ENCODE measurements at regions not wholly inside any gene's neighbourhood (a gene's known extent, or its start where the extent isn't known, plus 50 kb on each side); places are given as distances from the start of the nearest gene placed in this dataset.

GRCh38 chr2:67462738-67463496 lies 65.8 kb downstream of the ETAA1 start:
- no peak for DNase-seq (ENCODE audit: low spot score)

DNA sequence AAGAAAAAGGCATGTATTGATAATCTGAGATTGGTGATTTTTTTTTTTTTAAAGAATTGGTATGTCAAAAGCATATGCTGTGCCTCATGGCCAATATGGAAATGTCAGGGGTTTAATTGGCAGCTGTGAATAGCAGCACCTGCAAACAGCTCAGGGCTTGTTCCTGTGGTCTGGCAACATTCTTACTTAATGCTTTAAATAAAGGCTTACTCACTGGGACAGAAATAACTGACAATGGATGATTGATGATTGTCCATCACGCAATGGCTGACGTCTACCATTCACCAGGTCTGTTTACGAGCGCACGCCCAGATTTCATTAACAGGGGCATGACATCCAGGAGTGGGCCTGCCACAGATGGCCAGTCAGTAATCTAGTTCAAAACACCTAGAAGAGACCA lies 66.7 kb downstream of the ETAA1 start:
- DNase-seq (ENCODE audit: low spot score), result peak; percentile 5

- DNase-seq (ENCODE audit: low spot score), result no peak
These were observed 68.5 kb downstream of the ETAA1 start for GRCh38 chr2:67465623-67466022.

GRCh38 chr2:67466734-67467133 lies 69.6 kb downstream of the ETAA1 start:
- DNase-seq (ENCODE audit: low spot score), result no peak

GRCh38 chr2:67471681-67472080 lies 74.5 kb downstream of the ETAA1 start:
- DNase-seq (ENCODE audit: low spot score), result no peak

- DNase-seq (ENCODE audit: low spot score), result peak; percentile 30
These were observed 80.0 kb downstream of the ETAA1 start for GRCh38 chr2:67476809-67477790.

DNA sequence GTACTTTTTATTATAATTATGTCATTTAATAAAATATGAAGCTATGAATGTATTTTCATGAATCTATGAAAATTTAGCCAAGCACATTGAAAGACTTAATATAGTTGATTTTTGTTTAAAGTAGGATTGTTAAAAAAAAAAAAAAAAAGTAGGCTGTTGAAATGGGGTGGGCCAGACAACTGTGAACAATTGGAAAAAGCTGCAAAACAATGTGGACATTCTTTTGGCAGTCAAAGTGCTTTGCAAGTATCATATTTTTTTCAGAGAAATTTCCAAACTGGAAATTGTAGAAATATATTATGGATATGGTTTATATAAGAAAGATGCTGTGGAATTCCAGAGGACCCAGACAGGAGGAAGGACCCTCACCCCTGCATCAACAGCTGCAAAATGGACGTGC lies 82.1 kb downstream of the ETAA1 start:
- DNase-seq (ENCODE audit: low spot score), result no peak

- DNase-seq (ENCODE audit: low spot score), result no peak
These were observed 88.3 kb downstream of the ETAA1 start for GRCh38 chr2:67485431-67485830.

DNA sequence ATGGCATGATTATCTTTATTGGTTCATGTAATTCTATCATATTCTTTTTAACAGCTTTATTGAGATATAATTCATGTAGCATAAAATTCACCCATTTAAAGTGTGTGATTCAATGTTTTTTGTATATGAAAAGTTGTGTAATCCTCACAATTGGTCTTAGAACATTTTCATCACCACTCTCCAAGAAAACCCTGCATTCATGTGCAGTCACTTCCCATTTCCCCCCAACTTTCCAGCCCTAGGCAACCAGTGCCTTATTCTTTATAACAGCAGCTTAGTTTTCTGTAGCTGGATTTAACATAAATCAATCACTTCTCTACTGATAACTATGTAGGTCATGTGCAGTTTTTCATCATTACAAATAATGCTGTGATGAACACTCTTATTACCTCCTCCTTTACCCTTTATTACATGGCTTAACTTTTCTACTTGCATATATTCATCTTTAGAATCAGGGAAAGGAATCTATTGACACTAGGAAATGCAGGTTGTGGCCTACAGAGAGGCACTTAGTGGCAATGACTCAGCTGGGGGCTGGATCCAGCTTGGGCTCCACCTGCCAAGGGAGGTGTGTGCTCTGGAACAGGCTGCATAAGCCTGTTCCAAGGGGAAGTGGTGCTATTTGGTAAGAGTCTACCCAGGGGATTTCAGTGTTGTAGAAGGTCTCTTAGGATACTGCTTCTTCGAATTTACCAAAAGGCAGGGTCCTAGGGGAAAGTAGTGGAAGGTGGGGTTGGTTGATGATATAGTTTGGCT lies 89.1 kb downstream of the ETAA1 start:
- no peak for DNase-seq (ENCODE audit: low spot score)

DNA sequence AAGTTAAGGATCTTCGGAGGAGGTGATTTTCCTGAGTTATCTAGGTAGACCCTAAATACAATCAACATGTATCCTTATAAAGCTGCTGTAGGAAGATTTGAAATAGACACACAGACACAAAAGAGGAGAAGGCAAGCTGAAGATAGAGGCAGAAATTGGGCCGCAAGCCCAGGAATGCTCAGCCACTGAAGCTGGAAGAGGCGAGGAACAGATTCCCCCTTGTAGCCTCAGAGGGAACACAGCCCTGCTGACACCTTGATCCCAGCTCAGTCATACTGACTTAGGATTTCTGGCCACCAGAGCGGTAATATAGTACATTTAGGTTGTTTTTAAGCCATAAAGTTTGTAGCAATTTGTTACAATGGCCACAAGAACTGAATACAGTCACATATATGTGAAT lies 90.9 kb downstream of the ETAA1 start:
- DNase-seq (ENCODE audit: low spot score), result no peak

DNA sequence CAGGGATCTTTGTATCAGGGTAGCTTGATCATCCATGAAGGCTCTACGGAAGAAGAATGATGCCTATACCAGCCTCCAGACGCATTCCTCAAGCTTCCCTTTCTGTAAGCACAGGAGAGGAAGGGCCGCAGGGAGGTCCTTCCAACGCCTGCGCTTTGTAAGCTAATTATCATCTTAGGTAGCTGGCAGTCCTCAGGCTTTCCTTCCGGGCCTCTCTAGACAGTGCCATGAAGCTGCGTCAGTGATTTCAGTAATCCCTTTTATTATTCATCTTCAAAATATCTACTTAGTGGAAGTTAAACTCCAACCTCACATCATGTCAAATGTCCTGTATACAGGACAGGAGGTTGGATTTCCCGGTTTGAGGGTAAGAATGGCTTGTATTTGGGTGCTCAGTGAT lies 92.3 kb downstream of the ETAA1 start:
- DNase-seq (ENCODE audit: low spot score), result peak; percentile 18

- DNase-seq (ENCODE audit: low spot score), result no peak
These were observed 101.8 kb downstream of the ETAA1 start for GRCh38 chr2:67498931-67499330.

DNA sequence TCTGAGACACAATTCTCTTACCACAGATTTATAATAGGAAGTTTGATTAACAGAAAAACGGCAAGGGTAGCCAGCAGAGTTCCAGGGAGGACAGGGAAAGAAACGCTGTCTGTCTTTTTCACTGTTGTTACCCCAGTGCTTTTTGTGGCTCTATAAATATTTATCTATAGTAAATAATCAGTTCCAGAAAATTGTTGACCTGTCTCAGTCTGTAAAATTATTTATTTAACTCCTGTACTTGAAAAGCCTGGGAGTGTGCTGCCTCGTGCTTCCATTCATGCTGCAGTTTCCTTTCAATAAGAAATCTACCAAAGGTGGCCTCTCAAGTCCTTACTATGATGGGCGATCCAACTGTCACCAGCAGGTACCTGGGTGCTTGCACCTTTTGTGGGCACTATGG lies 102.9 kb downstream of the ETAA1 start:
- DNase-seq (ENCODE audit: low spot score), result no peak

DNA sequence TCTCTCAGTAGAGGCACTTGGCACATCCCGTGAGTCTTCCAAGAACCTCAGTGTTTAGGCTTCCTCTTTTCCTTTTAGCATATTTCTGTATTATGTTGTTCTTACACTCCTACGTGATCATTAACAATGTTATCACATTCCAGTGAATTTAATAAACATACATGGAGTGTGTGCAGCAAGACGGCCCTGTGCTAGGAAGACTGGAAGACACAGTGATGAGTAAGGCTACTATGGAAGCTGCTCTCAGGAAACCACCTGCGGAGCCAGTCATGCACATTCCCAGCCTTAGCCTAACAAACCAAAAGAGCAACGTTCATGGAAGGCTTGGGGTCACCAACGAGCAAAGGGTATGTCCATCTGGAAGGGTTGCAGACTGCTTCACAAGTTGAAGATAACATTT lies 103.4 kb downstream of the ETAA1 start:
- no peak for DNase-seq (ENCODE audit: low spot score)

DNA sequence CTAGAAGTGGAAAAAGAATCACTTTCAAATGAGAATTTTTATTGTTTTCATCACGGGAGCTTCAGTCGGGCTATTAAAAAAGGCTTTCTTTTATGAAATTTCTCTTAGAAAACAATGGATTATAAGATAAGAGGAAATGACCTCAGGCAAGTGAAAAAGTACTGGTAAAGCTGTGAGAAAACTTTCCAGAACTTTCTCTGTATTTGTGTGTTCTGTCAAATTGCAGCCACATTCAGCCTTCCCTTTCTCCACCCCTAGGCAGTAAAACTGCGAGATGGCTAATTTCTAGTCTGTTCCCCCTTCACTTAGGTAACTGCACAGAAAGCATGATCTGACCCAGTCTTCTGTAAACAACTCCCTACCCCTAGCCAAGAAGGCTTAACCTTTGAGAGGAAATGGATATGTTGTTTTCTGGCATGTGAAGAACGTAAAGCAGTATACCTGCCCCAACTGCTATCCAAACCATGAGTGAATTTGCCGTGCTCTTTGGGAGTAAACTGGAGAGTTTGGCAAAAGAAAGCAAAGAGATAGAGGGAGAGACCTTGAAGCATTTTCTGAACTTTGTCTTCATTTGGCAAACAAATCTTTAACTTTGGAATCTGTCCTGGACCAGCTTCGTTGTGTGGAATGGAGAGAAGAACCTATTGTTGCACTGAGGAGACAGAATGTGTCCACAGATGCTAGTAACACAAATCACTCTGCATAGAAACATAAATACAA lies 105.4 kb downstream of the ETAA1 start:
- no peak for DNase-seq (ENCODE audit: low spot score)

GRCh38 chr2:67503066-67503795 lies 106.1 kb downstream of the ETAA1 start:
- DNase-seq (ENCODE audit: low spot score), result no peak

GRCh38 chr2:67510745-67511144 lies 113.6 kb downstream of the ETAA1 start:
- no peak for DNase-seq (ENCODE audit: low spot score)

- DNase-seq (ENCODE audit: low spot score), result no peak
These were observed 117.4 kb downstream of the ETAA1 start for GRCh38 chr2:67514515-67514914.

- DNase-seq (ENCODE audit: low spot score), result no peak
These were observed 117.9 kb downstream of the ETAA1 start for GRCh38 chr2:67515056-67515455.

- no peak for DNase-seq (ENCODE audit: low spot score)
These were observed 118.4 kb downstream of the ETAA1 start for GRCh38 chr2:67515538-67515937.

- DNase-seq (ENCODE audit: low spot score), result no peak
These were observed 119.2 kb downstream of the ETAA1 start for GRCh38 chr2:67516362-67516761.
